ENCODE measurements at regions not wholly inside any gene's neighbourhood (a gene's known extent, or its start where the extent isn't known, plus 50 kb on each side); places are given as distances from the start of the nearest gene placed in this dataset.

- TF ChIP-seq, protein P1, sequence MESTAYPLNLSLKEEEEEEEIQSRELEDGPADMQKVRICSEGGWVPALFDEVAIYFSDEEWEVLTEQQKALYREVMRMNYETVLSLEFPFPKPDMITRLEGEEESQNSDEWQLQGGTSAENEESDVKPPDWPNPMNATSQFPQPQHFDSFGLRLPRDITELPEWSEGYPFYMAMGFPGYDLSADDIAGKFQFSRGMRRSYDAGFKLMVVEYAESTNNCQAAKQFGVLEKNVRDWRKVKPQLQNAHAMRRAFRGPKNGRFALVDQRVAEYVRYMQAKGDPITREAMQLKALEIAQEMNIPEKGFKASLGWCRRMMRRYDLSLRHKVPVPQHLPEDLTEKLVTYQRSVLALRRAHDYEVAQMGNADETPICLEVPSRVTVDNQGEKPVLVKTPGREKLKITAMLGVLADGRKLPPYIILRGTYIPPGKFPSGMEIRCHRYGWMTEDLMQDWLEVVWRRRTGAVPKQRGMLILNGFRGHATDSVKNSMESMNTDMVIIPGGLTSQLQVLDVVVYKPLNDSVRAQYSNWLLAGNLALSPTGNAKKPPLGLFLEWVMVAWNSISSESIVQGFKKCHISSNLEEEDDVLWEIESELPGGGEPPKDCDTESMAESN (CRISPR knock-in tag; conservative IDR thresholded peaks at IDR 0.05), result no peak
- TF ChIP-seq NR2F6 (IDR thresholded peaks at IDR 0.05), result no peak
- TF ChIP-seq NR2F6 (CRISPR knock-in tag; IDR thresholded peaks at IDR 0.05), result no peak
- TF ChIP-seq ZNF205 (CRISPR knock-in tag; IDR thresholded peaks at IDR 0.05), result no peak
Measured at GRCh38 chr19:5245631-5246553, 94.7 kb downstream of the PTPRS start (continued).

DNA sequence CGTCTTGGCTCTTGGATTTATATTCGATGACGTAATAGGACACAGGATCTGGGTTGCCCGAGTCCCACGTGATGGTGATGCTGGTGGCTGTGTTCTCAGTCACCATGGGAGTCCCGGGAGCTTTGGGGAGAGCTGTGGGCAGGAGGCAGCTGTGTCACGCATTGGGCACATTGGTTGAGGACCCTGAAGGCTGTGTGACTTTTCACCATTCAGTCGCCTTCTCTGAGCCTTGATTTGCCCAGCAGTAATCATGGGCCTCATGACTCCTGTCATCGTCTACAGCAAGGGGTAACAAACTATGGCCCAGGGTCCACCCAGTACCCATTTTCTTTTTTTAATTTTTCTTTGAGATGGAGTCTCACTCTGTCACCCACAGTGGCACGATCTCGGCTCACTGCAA lies 96.3 kb downstream of the PTPRS start:
- Histone ChIP-seq H4K20me1 (ENCODE audit: insufficient read depth, low read length) (no peaks in the 10 kb centered on the region), H3K27ac (ENCODE audit: extremely low read length, insufficient read depth, low read length) (no peak overlapping the region), H3K4me2 (ENCODE audit: low read depth, low read length) (no peak overlapping the region), H3K4me1 (ENCODE audit: insufficient read depth, low read length) (no peaks in the 10 kb centered on the region), H3K27me3 (ENCODE audit: control insufficient read depth in 1 of 2, insufficient read depth in 2 of 2, low read length in 2 of 2) (no peaks in the 10 kb centered on the region), H3K9me3 (ENCODE audit: low read length) (no peaks in the 10 kb centered on the region), H3K79me2 (ENCODE audit: insufficient read depth, low read length) (no peaks in the 10 kb centered on the region), H2AFZ (ENCODE audit: low read length) (no peak overlapping the region), H3K4me3 (replicated peaks in 1 of 3; ENCODE audit: insufficient read depth in 1 of 3, low read depth in 2 of 3, low read length in 3 of 3) (no peak overlapping the region), H3K9ac (ENCODE audit: insufficient read depth, low read depth, low read length) (no peak overlapping the region), H3K36me3 (replicated peaks in 1 of 2; ENCODE audit: control insufficient read depth in 1 of 2, insufficient read depth in 2 of 2, low read length in 2 of 2) (peaks cover 4 to 7% of the 10 kb centered on the region in 2 experiments; a peak in 3 of 5 replicates)
- ChIA-PET POLR2A (no interaction called here), CTCF (ENCODE audit: low intra/inter-chr PET ratio, low total read pairs) (no interaction called here)
- no peak for ATAC-seq
- TF ChIP-seq ZNF768 (CRISPR knock-in tag; IDR thresholded peaks at IDR 0.05), result peak; percentile 93
- no peak for TF ChIP-seq ZFP62 (CRISPR knock-in tag; IDR thresholded peaks at IDR 0.05)
- TF ChIP-seq CEBPB (IDR thresholded peaks at IDR 0.05; ENCODE audit: borderline replicate concordance, low read depth, low read length), result peak; percentile 27; the same call in 1 of the 2 replicates
- no TSS peak for BruUV-seq (replicated peaks)
- DNase-seq (ENCODE audit: low spot score), result no peak
- intact Hi-C loops (cut with micrococcal nuclease; ENCODE audit: unreplicated experiment), result no loop called here
- FAIRE-seq, result no peak
- WGBS (ENCODE audit: low lambda C conversion rate), result 95% methylated on average over 6 of the region's 11 CpGs
- in situ Hi-C loops (cut with HindIII; ENCODE audit: extremely low pct_ligation_motif_present, low pct_unique_long_range_greater_than_20kb), result no loop called here

All from HepG2 (cell line).